Germinal center (tissue), 1 donor: ENCODE measurements at regions not wholly inside any gene's neighbourhood (a gene's known extent, or its start where the extent isn't known, plus 50 kb on each side); places are given as distances from the start of the nearest gene placed in this dataset.
"Not testable (repeated sequence)": the region's sequence is repeated elsewhere in the genome, so short reads cannot be mapped to it uniquely, and the experiment has no call there.

ENCODE experiments used
- DNase-seq: peaks from one replicate; pipeline ENCODE4 v3.0.0; 2012; ENCODE audit warnings: mixed read lengths, low spot score

DNA sequence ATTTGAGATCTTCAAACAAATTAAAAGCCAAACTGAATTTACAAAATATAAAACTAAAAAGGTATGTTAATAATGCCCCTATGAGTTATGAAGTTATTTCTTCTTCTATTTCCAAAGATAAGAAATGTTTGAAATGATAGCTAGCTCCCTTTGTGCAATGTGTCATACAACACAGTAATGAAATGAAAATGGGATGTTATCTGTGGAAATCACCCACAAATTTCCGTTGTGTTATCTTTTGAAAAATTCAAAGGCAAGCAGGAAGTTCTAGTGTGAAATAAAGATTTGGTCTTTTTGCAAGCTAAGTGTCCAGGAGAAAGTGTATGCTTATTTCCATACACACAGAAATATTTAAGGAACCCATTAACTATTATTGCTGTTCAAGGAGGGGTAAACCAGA is 375.3 kb upstream of the PRR16 start:
- DNase-seq, result no peak

DNA sequence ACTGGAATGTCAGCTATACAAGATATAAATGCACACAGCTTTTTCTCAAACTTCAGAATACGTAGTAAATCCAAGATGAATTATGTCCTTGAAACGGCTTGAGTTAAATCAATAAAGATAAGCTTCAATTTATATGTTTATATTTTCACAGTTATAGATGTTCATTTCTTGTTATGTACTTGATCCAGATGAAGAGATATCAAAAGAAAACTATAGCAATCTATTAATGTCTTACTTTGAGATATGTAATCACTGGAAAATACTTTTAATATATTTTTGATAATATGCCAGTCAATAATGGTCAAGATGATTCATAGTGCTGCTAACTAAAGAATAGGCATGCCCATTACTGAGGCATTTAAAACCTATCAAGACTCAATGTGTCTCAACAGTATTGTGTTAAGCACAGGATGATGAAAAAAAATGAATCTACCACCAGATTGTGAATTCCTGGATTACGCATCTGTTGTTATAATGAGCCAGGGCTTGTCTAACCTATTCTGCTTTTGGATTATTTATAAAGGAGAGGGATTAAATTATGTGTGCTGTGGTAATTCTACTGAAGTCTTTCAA is 372.6 kb upstream of the PRR16 start:
- no peak for DNase-seq

DNA sequence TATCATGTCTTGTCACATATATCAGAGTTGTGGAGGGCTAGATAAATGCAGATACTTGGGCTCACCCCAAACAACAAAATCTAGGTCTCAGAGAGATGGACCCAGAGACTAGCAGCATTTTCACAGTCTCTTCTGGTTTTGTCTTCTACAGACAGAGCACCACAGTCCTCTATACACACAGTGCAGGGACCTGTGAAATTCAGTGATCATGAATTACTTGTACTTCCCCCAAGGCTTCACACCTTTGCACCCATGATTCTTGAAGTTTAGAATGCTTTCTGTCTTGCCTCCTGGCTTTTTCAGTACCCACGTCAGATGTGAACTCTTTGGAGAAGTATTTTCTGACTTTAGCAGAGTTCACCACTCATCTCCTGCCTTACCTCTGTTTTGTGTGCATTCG is 371.5 kb upstream of the PRR16 start:
- DNase-seq, result no peak

DNA sequence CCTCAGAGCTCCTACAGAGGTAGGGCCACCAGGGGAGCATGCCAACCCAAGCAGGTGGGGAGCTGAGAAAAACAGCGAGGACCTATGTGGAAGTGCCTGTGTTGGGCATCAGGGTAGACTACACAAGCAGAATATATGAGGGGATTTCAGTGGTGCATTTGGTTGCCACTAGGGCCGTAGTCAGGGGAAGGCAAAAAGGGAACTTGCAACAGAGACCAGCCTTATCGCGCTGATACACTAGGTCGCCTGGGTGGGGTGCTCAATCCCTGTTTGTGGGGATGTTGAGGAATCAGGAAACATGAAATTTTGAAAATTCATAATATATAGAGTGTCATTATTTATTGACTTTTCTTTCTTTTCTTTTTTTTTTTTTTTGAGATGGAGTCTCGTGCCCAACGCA is 370.9 kb upstream of the PRR16 start:
- DNase-seq, result no peak

DNA sequence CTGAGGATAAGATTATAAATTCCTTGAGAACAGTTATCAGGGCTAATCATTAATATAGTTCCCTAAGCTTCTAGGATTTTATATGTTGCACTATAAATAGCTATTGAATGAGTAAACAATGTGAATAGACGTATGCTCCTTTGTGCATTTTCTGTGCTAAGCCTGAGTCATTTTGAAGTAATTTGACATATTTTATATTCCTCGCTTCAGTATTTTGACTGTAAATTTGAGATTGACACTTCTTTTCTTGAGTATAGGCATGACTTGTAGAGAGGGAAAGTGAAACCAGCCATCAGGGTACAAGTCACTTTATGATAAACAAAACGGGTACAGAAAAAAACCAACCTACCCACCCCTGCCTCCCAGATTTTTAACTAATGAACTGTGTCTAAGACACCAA is 367.7 kb upstream of the PRR16 start:
- DNase-seq, result no peak

DNA sequence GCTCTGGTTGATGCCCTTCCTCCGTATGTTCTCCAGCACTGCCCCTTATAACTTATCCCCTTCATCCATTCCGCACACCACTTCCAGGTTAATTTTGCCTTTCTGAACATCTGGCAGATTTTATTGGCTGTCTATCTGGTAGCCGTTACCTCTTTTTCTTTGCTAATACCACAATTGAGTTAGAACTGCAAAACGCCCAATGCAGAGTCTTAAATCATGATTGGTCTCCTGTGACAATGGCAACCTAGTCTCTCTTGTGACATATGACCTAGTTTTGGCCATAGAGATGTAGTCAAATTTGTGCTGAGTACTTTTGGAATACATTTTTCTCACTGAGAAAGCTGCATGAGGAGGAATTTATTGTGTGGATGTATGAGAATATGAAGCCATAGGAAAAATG is 365.7 kb upstream of the PRR16 start:
- no peak for DNase-seq

DNA sequence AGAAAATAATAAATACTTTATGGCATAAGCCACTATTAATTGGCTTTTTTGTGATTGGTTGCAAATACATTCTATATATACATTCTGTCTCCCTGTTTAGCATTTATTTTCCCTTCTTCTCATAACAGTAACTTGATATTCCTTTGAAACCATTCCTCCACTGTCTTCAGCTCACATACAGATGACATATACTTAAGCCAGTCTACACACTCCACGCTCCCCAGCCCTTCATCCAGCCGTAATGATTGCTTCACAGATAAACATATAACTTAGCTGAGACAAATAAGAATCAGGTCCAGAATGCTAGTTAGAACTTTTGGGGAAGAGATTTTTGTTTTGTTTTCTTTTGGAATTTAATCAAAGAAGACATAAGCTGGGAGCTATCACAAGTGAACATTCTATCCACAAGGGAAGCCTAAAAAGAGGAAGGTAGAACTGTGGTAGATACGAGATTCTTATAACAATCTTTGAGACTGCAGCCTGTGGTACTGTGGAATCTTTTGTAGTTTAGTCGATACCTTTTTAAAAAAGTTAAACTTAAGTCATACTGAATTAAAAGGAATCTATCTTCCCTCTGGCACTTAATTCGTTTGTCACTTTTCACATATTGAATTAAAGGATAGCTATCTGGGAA is 365.1 kb upstream of the PRR16 start:
- DNase-seq, result no peak

DNA sequence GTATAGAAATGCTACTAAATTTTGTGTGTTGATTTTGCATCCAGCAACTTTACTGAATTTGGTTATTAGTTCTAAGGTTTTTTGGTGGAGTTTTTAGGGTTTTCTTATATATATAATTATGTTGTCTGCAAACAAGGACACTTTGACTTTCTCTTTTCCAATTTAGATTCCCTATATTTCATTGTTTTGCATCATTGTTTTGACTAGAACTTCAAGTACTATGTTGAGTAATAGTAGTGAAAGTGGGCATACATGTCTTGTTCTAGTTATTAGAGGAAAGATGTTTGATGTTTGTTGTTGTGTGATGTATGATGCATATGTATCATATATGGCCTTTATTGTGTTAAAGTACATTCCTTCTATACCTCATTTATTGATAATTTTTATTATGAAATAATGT is 362.3 kb upstream of the PRR16 start:
- DNase-seq, result no peak

DNA sequence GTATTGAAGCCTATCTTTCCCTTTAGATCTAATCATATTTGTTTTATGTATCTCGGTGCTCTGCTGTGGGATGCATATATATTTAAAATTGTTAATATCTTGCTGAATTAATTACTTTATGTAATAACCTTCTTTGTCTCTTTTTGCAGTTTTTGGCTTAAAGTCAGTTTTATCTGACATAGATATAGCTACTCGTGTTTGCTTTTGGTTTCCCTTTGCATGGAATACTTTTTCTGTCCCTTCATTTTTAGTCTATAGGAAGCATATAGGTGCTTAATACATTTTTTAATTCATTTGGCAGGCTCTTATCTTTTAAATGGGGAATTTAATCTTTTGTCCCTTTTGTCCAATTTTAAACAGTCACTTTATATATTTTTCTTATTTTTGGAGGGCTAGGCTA is 360.6 kb upstream of the PRR16 start:
- no peak for DNase-seq

DNA sequence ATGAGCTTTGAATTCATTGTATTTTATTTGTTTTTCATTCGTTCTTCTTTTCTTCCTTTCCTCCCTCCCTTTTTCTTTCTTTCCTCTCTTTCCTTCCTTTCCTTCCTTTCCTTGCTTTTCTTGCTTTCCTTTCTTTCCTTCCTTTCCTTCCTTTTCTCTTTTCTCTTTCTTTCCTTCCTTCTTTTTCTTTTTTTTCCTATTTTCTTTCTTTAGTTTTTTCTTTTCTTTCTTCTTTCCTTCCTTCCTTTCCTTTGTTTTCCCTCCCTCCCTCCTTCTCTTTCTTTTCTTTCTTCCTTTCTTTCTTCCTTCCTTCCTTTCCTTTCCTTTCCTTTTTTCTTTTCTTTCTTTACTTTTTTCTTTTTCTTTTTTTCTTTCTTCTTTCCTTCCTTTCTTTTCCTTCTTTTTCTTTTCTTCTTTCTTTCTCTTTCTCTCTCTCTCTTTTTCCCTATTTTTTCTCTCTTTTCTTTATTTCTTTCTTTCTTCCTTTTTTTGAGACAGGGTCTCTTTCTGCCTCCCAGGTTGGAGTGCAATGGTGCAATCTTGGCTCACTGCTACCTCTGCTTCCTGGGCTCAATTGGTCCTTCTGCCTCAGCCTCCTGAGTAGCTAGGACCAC is 357.1 kb upstream of the PRR16 start:
- no peak for DNase-seq

DNA sequence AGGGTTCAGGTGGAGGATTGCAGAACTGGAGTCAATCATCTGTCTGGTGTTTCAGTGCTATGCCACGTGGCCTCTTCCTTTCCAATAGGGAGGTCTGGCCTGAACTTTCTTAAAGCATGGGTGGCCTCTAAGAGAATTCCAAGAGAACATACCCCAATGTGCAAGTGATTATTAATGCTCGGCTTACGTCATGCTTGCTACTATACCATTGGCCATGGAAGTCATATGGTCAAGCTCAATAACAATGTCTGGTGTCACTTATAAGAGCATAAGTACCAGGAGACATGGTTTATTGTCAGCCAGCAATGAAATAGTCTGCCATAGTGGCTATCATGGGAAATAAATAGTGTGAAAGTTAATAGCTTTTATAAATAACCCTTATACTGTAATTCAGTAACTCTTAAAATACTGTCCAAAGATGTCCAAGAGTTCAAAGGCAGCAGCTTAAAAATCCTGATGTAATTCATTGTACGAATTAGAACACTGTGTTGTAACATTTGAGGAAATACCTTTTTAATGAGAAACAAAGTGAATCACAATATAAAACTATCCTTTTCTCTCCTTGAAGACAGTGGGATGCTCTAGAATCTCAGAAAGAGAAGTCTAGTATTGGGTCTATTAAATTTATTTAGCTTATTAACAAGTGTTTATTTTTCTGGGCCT is 355.4 kb upstream of the PRR16 start:
- DNase-seq, result no peak

DNA sequence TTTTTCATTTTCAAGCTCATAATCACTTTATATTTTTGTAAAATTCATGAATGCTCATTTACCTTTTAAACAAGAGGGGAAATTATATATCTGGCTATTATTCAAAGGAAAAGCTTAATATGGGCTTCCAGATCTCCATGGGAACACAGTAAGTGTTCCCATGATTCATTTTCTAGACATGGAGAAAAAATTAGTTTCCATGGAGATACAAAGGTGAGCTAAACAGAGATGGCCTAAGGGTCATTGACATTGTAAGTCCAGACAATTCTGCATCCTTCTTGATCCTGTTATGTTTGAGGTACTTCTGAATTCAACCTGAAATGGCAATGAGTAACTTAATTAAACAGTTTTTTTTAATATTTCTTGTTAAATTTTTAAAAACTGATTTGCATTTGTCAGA is 341.4 kb upstream of the PRR16 start:
- DNase-seq, result no peak

DNA sequence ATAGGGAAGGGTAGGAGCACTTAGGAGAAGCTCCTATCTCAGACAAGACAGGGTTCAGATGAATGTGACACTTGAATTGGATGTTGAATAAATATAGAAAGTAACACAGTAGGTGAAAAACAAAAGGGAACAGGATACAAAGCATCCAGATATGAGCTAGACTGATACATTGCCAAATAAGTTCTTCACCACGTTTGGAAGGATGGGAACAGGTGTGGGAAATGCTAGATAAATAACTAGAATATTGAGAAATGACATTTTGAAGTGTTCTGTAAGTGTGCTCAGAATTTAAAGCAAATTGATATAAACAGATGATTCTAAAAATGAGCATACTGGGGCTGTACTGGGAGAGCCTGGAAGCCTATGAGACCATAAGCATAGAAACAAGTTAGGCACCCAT is 340.1 kb upstream of the PRR16 start:
- DNase-seq, result no peak

DNA sequence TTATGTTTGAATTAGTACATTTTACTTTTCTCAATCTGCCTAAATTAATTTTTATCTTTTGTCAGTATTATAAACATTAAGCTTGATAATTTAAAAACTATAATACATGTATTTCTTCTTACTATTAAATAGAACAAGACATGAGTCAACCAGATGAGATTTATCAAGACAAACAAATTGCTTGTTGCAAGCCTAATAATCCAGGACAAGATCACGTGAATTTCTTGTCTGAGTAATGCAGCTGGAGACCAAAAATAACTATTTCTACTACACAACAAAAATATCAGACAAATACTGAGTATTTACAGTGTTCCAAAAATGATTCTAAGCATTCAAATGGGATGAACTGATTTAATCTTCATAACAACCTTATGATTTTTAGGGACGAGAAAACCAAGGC is 339.1 kb upstream of the PRR16 start:
- DNase-seq, result no peak

DNA sequence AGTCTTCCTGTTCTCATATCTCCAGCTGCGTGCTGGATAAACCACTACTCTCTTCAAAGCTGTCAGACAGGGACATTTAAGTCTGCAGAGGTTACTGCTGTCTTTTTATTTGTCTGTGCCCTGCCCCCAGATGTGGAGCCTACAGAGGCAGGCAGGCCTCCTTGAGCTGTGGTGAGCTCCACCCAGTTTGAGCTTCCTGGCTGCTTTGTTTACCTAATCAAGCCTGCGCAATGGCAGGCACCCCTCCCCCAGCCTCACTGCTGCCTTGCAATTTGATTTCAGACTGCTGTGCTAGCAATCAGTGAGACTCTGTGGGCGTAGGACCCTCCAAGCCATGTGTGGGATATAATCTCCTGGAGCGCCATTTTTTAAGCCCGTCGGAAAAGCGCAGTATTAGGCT is 331.8 kb upstream of the PRR16 start:
- not testable (repeated sequence) for DNase-seq

DNA sequence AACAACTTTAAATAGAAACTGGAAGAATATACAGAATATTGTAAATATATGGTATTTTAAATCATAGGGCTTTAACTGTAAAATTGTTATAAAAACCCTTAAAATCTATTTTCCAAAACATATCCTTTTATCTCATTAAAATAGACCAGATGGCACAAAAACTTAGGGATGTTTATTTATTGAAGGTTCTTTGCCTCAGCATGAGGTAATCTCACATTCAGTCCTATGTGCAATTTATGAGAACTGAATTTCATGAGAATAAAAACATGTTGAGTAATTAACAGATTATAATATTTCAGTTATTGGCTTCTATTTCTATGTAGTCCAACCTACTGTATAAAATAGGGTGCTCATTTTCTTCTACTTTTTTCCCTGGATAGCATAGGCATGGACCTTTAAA is 329.2 kb upstream of the PRR16 start:
- no peak for DNase-seq

DNA sequence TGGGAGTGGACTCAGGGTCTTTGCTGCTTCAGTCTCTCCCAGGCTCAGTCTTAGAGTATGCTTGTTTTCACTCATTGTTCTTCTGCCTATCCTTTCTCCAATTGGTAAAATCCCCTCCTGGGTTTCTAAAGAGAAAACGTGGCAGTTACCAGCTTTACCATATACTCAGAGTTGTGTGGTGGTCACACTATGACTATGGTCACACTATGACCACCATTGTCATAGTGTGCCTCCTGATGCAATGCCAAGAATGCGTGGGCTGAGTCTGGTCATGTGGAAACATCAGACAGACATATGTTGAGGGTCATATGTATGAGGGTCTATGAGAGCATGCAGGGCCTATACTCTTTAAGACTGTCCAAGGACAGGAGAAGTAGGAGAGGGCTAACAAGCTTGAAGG is 326.5 kb upstream of the PRR16 start:
- no peak for DNase-seq

DNA sequence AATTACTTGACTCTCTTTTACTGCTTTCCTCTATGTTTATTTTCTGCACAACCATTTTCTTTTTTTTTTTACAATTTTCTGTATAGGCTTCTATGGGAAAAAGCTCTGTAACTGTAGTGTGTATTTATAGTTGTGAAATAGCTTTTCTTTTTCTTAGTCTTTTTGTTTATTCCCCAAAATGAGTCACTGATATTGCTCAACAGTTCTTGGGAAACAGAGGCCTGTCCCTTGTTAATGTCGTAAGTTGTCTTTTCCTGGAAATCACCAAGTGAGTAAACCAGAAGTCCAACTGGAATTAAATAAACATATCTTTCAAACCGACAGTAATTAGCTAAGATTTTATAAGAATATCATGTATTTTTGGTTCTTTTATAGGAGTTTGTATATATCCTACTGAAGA is 325.1 kb upstream of the PRR16 start:
- no peak for DNase-seq

DNA sequence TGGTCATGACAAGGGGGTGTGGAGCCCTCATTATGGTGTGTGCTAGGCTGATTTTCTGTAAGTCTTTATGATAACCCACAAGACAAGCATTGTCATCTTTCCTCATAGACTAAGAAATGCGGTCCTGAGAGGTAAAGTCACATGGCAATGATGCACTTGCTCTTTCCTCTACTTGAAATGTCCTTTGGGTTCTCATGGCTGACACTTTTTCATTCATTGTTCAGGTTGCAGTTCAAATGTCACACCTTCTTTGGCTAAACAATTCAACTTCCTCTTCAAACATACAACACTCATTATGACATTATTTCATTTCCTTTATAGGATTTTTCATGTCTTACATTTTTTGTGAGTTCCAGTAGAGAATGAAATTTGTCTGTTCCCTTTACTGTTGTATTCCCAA is 323.6 kb upstream of the PRR16 start:
- DNase-seq, result no peak

DNA sequence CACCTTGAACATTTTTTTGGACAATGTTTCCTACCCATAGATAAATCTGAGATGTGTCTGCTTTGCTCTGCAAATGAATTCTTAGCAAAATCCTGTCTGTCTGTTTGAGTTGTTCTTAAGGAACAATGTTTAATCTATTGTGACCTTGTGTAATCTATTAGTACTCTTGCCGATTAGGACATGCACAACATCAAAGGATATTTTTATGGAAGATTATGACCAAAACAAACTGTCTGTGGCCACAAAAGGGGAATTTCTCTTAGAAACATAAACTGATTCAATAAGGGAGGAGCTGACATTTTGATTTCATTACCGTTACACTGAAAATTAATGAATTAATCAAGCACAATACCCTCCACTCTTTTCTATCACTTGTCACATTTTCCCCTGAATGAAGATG is 323.0 kb upstream of the PRR16 start:
- no peak for DNase-seq

DNA sequence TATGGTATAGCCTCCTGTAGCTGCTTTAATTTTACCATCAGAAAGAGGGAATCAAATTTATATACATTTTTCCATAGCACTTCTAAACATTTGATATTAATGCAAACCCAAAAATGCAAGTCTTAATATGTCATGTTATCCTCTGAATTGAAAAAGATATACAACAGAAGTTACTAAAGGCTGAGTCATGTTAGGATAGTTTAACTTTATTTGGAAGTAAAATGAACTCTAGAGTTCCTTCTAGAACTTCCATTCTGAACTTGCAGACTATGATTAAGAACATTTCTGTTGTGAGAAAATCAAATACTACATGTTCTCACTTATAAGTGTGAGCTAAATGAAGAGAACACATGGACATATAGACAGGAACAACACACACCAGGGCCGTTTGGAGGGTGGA is 317.3 kb upstream of the PRR16 start:
- DNase-seq, result no peak

DNA sequence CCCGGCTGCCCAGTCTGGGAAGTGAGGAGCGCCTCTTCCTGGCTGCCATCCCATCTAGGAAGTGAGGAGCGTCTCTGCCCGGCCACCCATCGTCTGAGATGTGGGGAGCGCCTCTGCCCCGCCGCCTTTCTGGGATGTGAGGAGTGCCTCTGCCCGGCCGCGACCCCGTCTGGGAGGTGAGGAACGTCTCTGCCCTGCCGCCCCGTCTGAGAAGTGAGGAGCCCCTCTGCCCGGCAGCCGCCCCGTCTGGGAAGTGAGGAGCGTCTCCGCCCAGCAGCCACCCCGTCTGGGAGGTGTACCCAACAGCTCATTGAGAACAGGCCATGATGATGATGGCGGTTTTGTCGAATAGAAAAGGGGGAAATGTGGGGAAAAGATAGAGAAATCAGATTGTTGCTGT is 316.2 kb upstream of the PRR16 start:
- not testable (repeated sequence) for DNase-seq

DNA sequence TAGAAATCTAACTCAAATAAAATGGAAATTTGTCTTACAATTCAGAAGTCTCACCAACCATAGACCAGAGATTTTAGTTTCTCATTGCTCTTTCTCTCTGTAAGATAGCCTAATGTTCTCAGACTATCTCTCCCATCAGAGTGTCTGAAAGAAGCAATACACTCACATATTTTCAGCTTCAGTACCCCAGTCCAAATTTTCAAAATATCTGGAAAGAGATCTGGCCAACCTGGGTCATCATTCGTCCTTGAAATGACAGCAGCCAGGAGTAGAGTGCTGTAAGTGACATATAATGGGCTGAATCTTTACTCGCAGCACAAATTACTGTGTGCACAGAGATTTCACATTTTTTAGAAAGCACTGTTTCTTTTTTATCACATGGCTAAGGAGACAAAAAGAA is 313.3 kb upstream of the PRR16 start:
- no peak for DNase-seq

DNA sequence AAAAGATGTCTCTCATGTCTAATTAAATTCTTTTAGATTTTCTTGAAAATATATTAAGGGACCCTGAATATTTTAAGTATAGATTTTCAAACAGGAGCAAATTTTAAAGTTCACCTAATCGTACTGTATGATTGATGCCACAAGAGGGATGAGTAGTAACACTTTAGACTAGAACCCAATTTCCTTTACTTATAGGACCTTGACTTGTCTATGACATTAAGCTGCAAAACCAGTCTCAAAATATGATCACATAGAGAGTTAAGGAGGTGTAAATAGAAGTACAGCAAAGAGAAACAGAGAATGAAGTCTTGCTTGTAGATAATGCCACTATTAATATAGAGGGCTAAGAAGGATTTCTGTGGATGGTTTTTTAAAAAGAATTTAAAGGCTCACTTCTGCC is 312.9 kb upstream of the PRR16 start:
- no peak for DNase-seq
